Liver (tissue), 3 donors: ENCODE measurements at regions not wholly inside any gene's neighbourhood (a gene's known extent, or its start where the extent isn't known, plus 50 kb on each side); places are given as distances from the start of the nearest gene placed in this dataset.

Experiments used
- ATF3 ChIP-seq: IDR thresholded peaks from 2 replicates; pipeline ENCODE4 v1.6.1; 2016; ENCODE audit warnings: antibody characterized with exemption
- EGR1 ChIP-seq, 2 donors: IDR thresholded peaks; 2 replicates each; pipeline ENCODE4 v1.6.1; 2016 to 2018; ENCODE audit warnings: antibody characterized with exemption in 2 of 2, low read depth in 2 of 2
- YY1 ChIP-seq: IDR thresholded peaks from 2 replicates; pipeline ENCODE4 v1.6.1; 2016; ENCODE audit warnings: antibody characterized with exemption, mild to moderate bottlenecking
- TF ChIP-seq, protein P1 (sequence below): fragments of 150-350 bp; IDR thresholded peaks from 2 replicates; pipeline ENCODE4 v1.5.1; 2017; ENCODE audit warnings: improper control_type of control experiment, low read depth, low read length; ENCODE audit not compliant: missing input control
- donor health status: healthy.
- donor health status: healthy.

DNA sequence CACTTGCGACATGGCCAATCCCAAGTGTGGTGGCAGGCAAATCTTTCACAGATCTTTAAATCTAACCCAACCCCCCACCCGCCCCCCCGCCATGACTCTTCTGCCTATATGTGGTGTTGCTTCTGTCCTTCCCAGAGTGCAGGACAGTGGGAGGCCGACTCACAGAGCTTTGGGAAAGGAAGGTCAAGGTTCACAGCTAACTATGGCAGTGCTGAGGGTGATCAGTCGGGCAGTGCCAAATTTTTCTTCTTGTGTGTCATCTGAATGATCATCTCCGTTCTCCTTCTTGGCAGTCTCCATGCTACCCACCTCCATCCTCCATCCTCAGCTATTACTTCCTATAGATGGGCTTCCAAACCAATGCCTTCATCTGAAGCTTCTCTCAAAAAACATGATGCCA, 129.0 kb upstream of the NFIB start:
- TF ChIP-seq, protein P1, sequence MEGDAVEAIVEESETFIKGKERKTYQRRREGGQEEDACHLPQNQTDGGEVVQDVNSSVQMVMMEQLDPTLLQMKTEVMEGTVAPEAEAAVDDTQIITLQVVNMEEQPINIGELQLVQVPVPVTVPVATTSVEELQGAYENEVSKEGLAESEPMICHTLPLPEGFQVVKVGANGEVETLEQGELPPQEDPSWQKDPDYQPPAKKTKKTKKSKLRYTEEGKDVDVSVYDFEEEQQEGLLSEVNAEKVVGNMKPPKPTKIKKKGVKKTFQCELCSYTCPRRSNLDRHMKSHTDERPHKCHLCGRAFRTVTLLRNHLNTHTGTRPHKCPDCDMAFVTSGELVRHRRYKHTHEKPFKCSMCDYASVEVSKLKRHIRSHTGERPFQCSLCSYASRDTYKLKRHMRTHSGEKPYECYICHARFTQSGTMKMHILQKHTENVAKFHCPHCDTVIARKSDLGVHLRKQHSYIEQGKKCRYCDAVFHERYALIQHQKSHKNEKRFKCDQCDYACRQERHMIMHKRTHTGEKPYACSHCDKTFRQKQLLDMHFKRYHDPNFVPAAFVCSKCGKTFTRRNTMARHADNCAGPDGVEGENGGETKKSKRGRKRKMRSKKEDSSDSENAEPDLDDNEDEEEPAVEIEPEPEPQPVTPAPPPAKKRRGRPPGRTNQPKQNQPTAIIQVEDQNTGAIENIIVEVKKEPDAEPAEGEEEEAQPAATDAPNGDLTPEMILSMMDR = no peak
- TF ChIP-seq YY1 (no peak), EGR1 (IDR thresholded peaks at IDR 0.05; ENCODE audit: low read depth in 2 of 2) (no peak), ATF3 (no peak)
